Esophagus (tissue), 2 donors: ENCODE measurements at regions not wholly inside any gene's neighbourhood (a gene's known extent, or its start where the extent isn't known, plus 50 kb on each side); places are given as distances from the start of the nearest gene placed in this dataset.

Source experiments
- H3K27ac ChIP-seq, 2 donors: one replicate each; pipeline ENCODE4 v1.5.1; 2013; ENCODE audit warnings: low read depth in 2 of 2, mild to moderate bottlenecking in 2 of 2, inconsistent platforms in 1 of 2, low read length in 1 of 2, moderate library complexity in 1 of 2
- H3K27me3 ChIP-seq, 2 donors: one replicate each; pipeline ENCODE4 v1.6.1; 2013; ENCODE audit warnings: low read length in 2 of 2, control low read depth in 1 of 2, mild to moderate bottlenecking in 1 of 2; ENCODE audit not compliant: insufficient read depth in 2 of 2, control insufficient read depth in 1 of 2
- H3K36me3 ChIP-seq, 2 donors: one replicate each; pipeline ENCODE4 v1.6.1; 2013; ENCODE audit warnings: low read length in 1 of 2; ENCODE audit not compliant: control insufficient read depth in 2 of 2, insufficient read depth in 2 of 2
- H3K4me1 ChIP-seq, 2 donors: one replicate each; pipeline ENCODE4 v1.6.1; 2013; ENCODE audit warnings: low read length in 1 of 2; ENCODE audit not compliant: control insufficient read depth in 2 of 2, insufficient read depth in 2 of 2
- H3K4me3 ChIP-seq, 2 donors: one replicate each; pipeline ENCODE4 v1.5.1; 2013; ENCODE audit warnings: low read length in 2 of 2, mild to moderate bottlenecking in 2 of 2, low read depth in 1 of 2, moderate library complexity in 1 of 2
- H3K9me3 ChIP-seq, 2 donors: one replicate each; pipeline ENCODE4 v1.6.1; 2013; ENCODE audit warnings: mild to moderate bottlenecking in 2 of 2, low read depth in 1 of 2, low read length in 1 of 2, moderate library complexity in 1 of 2; ENCODE audit not compliant: control insufficient read depth in 2 of 2, insufficient read depth in 1 of 2
- WGBS, 2 donors: extraction: QIAGEN DNeasy Blood & Tissue Kit; methylation state at CpG; one replicate each; pipeline ENCODE4 v1.1.7; 2013; 5-methylcytosine and 5-hydroxymethylcytosine counted together
- donor health status: healthy with polysubstance abuse.
- donor health status: Bipolar disorder and iron deficiency.

GRCh38 chr3:99485286-99485685 lies 153.1 kb upstream of the COL8A1 start:
- H3K36me3 ChIP-seq, result no peaks in the 10 kb centered on the region
- no peak overlapping the region for H3K27ac ChIP-seq
- H3K4me3 ChIP-seq, result no peak overlapping the region
- no peaks in the 10 kb centered on the region for H3K27me3 ChIP-seq
- no peaks in the 10 kb centered on the region for H3K9me3 ChIP-seq
- 58 to 73% methylated on average over 3 of the region's 3 CpGs for WGBS, 2 donors
- no peaks in the 10 kb centered on the region for H3K4me1 ChIP-seq

GRCh38 chr3:99484871-99485270 lies 153.5 kb upstream of the COL8A1 start:
- H3K4me1 ChIP-seq, result no peaks in the 10 kb centered on the region
- no peak overlapping the region for H3K27ac ChIP-seq
- H3K27me3 ChIP-seq, result no peaks in the 10 kb centered on the region
- H3K9me3 ChIP-seq, result no peaks in the 10 kb centered on the region
- no peak overlapping the region for H3K4me3 ChIP-seq
- H3K36me3 ChIP-seq, result no peaks in the 10 kb centered on the region

- Histone ChIP-seq H3K36me3 (no peaks in the 10 kb centered on the region), H3K4me3 (no peak overlapping the region), H3K9me3 (no peaks in the 10 kb centered on the region), H3K4me1 (no peaks in the 10 kb centered on the region), H3K27ac (no peak overlapping the region), H3K27me3 (no peaks in the 10 kb centered on the region)
Measured at GRCh38 chr3:99483841-99484240, 154.6 kb upstream of the COL8A1 start.

DNA sequence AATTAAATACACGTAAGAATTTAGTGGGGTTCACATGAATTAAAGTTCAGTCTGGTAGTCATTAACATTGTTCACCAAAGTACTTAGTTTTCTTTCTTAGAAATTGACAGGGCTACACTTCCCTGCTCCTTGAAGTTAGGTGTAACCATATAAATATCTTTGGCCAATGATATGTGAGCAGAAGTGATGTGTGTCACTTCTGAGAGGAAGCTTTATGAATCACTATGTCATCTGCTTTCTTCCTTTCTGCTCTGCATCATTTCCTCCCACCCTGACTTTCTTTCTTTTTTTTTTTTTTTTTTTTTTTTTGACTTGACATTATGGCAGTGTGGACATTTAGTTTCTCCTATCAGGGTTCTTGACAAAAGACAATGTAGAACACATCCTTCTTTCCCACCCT lies 156.2 kb upstream of the COL8A1 start:
- WGBS, 2 donors, result 86 to 95% methylated on average over 1 of the region's 1 CpG
- H3K27ac ChIP-seq, result no peak overlapping the region
- H3K4me3 ChIP-seq, result no peak overlapping the region
- H3K27me3 ChIP-seq, result no peaks in the 10 kb centered on the region
- no peaks in the 10 kb centered on the region for H3K36me3 ChIP-seq
- no peaks in the 10 kb centered on the region for H3K4me1 ChIP-seq
- H3K9me3 ChIP-seq, result no peaks in the 10 kb centered on the region

DNA sequence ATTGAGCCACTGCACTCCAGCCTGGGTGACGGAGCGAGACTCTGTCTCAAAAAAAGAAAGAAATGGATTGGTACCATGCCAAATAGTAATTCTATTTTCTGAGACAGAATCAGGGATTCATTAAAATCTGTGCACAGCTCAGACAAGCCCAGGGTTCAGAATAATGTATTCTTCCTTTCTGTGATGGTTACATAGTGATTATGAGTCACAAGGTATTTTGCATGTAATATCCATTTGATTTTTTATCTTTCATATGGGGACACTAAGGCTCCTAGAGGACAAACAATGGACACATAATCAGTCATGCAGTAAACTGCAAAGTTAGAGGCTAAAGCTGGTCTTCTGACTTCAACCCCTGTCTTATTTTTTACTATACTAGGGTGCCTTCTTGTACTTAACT lies 156.8 kb upstream of the COL8A1 start:
- H3K27me3 ChIP-seq, result no peaks in the 10 kb centered on the region
- no peak overlapping the region for H3K4me3 ChIP-seq
- H3K9me3 ChIP-seq, result no peaks in the 10 kb centered on the region
- H3K4me1 ChIP-seq, result no peaks in the 10 kb centered on the region
- no peaks in the 10 kb centered on the region for H3K36me3 ChIP-seq
- H3K27ac ChIP-seq, result no peak overlapping the region
- WGBS, 2 donors, result 50 to 90% methylated on average over 2 of the region's 2 CpGs

GRCh38 chr3:99479768-99480167 lies 158.6 kb upstream of the COL8A1 start:
- no peaks in the 10 kb centered on the region for H3K27me3 ChIP-seq
- WGBS, 2 donors, result 79 to 81% methylated on average over 2 of the region's 2 CpGs
- no peak overlapping the region for H3K4me3 ChIP-seq
- H3K4me1 ChIP-seq, result no peaks in the 10 kb centered on the region
- no peak overlapping the region for H3K27ac ChIP-seq
- H3K9me3 ChIP-seq, result no peaks in the 10 kb centered on the region
- H3K36me3 ChIP-seq, result no peaks in the 10 kb centered on the region

DNA sequence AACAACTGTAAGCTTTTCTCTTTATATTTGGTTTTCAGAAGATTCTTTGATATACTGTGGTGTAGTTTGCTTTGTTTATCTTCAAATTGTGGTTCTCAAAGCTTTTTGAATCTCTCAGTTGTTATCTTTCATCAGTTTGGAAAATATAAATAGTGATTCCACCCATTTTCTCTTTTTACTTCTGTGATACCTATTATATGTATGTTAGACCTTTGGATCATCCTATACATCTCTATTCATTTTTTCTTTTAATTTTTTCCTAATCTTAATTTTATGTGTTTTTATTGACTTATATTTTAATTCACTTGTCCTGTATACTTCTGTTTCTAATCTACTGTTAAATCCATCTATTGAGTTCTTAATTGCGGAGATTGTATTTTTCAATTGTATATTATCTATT lies 160.7 kb upstream of the COL8A1 start:
- Histone ChIP-seq H3K4me3 (no peak overlapping the region), H3K4me1 (no peaks in the 10 kb centered on the region), H3K27ac (no peak overlapping the region), H3K36me3 (no peaks in the 10 kb centered on the region), H3K27me3 (no peaks in the 10 kb centered on the region), H3K9me3 (no peaks in the 10 kb centered on the region)
- 98% methylated on average over 1 of the region's 1 CpG for WGBS, 2 donors

DNA sequence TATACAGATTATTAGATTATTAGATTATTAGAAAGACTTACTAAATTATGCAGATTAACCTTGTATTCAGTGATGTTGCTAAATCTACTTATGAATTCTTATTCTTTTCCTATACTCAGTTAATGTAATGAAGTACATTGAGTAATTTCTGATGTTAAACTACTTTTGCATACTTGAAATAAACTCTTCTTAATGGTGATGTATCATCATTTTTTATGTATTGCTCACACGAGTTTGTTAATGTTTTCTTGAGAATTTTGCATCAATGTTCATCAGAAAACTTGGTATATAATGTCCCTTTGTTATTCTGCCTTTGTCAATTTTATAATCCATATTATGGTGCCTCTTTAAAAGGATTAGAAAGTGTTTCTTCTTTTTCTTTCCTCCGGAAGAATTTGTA lies 163.2 kb upstream of the COL8A1 start:
- Histone ChIP-seq H3K36me3 (no peaks in the 10 kb centered on the region), H3K4me1 (no peaks in the 10 kb centered on the region), H3K27ac (no peak overlapping the region), H3K9me3 (no peaks in the 10 kb centered on the region), H3K27me3 (no peaks in the 10 kb centered on the region), H3K4me3 (no peak overlapping the region)
- WGBS, 2 donors, result 63 to 66% methylated on average over 2 of the region's 2 CpGs

- Histone ChIP-seq H3K4me1 (no peaks in the 10 kb centered on the region), H3K27me3 (no peaks in the 10 kb centered on the region), H3K9me3 (no peaks in the 10 kb centered on the region), H3K27ac (no peak overlapping the region), H3K36me3 (no peaks in the 10 kb centered on the region), H3K4me3 (no peak overlapping the region)
Measured at GRCh38 chr3:99474776-99475175, 163.6 kb upstream of the COL8A1 start.

- no peaks in the 10 kb centered on the region for H3K4me1 ChIP-seq
- no peak overlapping the region for H3K4me3 ChIP-seq
- H3K9me3 ChIP-seq, result no peaks in the 10 kb centered on the region
- H3K27me3 ChIP-seq, result no peaks in the 10 kb centered on the region
- no peak overlapping the region for H3K27ac ChIP-seq
- 74 to 80% methylated on average over 2 of the region's 2 CpGs for WGBS, 2 donors
- H3K36me3 ChIP-seq, result no peaks in the 10 kb centered on the region
Measured at GRCh38 chr3:99473321-99473751, 165.1 kb upstream of the COL8A1 start.
